MCF 10A (cell line): ENCODE measurements at regions not wholly inside any gene's neighbourhood (a gene's known extent, or its start where the extent isn't known, plus 50 kb on each side); places are given as distances from the start of the nearest gene placed in this dataset.

Source experiments
- BruUV-seq: library from RNA; stranded (reverse); fragments of 400-500 nt; replicated peaks from 2 replicates; lab custom pipeline; 2021; lab: Mats Ljungman, UMichigan
- CTCF ChIA-PET: fragments of 300-600 bp; sonication (Branson Sonifier 250); formaldehyde crosslinking; extraction: SDS; loops from one replicate; lab custom pipeline; 2021; ENCODE audit warnings: antibody characterized with exemption, inconsistent platforms; lab: Yijun Ruan, JAX
- POLR2A ChIA-PET: fragments of 300-600, 350-650 bp; sonication (Branson Sonifier 250); formaldehyde crosslinking; extraction: SDS; loops from one replicate; lab custom pipeline; 2020; ENCODE audit warnings: antibody characterized with exemption, inconsistent platforms; lab: Yijun Ruan, JAX
- DNase-seq: peaks from one replicate; pipeline ENCODE4 v3.0.0-alpha.2; 2018; ENCODE audit not compliant: unreplicated experiment
- H3K27ac Mint-ChIP-seq: one replicate; pipeline ENCODE4 v1.8.0; 2022; ENCODE audit warnings: mild to moderate bottlenecking, low read depth, mixed read lengths; ENCODE audit not compliant: unreplicated experiment
- H3K27me3 Mint-ChIP-seq: one replicate; pipeline ENCODE4 v1.8.0; 2022; ENCODE audit warnings: mixed read lengths; ENCODE audit not compliant: insufficient read depth, unreplicated experiment
- H3K36me3 Mint-ChIP-seq: one replicate; pipeline ENCODE4 v1.8.0; 2022; ENCODE audit warnings: mild to moderate bottlenecking, moderate library complexity, mixed read lengths; ENCODE audit not compliant: insufficient read depth, unreplicated experiment
- H3K4me1 Mint-ChIP-seq: one replicate; pipeline ENCODE4 v1.8.0; 2022; ENCODE audit warnings: mixed read lengths; ENCODE audit not compliant: insufficient read depth, unreplicated experiment
- H3K4me3 Mint-ChIP-seq: one replicate; pipeline ENCODE4 v1.8.0; 2022; ENCODE audit warnings: mild to moderate bottlenecking, moderate library complexity, mixed read lengths; ENCODE audit not compliant: unreplicated experiment
- H3K9me3 Mint-ChIP-seq: one replicate; pipeline ENCODE4 v1.8.0; 2022; ENCODE audit warnings: mixed read lengths; ENCODE audit not compliant: unreplicated experiment
- CTCF ChIP-seq: fragments of 200-600 bp; IDR thresholded peaks from one replicate; pipeline ENCODE4 v1.8.0; 2022; ENCODE audit warnings: antibody characterized with exemption, mild to moderate bottlenecking; ENCODE audit not compliant: unreplicated experiment
- intact Hi-C: fragments of 100-400 bp; cut with micrococcal nuclease; formaldehyde crosslinking; loops from 2 replicates; pipeline ENCODE4 v1.14.1; 2022

DNA sequence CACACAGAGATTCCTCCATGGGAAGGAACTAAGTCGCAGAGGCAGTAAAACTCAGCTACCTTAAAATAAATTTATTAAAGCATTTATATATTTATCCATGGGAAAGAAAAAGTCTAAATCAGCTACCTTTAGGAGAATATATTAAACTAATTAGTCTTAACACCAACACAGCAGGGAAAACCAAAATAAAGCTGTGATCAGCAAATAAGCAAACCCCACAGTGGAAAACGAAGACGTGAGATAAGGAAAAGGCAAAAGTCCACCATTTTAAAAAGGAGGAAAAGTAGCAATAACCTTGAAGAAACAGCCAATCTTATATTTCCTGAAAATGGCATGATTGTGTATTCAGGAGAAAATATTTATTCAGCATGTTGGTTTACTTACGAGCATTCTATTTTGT, 473.0 kb upstream of the ROBO2 start:
- CTCF ChIA-PET, result interaction anchor here (1.7 kb wide), 1 partner anchor 19 kb away, joined by 9 read pairs; no protein-coding TSS in a partner anchor
- Mint-ChIP-seq H3K27ac (no peak overlapping the region), H3K9me3 (no peaks in the 10 kb centered on the region), H3K4me1 (no peaks in the 10 kb centered on the region), H3K4me3 (no peak overlapping the region), H3K27me3 (peaks cover 45% of the 10 kb centered on the region), H3K36me3 (no peaks in the 10 kb centered on the region)
- POLR2A ChIA-PET, result no interaction called here
- TF ChIP-seq CTCF, result no peak
- intact Hi-C loops, result no loop called here
- BruUV-seq, result no TSS peak
- no peak for DNase-seq

DNA sequence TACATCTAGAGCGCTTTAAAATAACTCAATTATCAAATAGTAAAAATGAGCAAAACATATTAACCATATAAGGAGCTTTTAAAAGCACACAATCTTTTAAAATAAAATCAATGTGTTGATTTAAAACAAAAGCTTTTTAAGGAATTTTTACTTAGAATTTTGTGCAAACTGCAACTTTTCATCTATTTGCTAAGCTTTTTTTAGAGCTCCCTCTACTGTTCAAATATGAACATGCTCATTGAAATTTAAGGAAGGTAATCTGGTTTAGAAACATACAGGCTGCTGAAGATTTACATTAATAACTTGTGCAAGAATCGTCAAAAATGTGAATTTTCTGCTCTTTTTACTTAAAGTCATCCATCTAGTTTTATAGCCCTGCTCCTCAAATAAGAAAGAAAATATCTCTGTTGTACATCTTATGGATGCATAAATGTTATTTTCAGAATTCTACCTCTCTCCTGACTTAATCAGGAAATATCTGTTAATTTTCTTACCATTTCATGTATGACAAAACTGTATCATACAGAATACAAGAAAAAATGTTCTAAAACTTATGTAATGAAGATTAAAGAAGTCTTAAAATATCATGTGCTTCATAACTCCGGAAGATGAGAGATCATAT, 469.4 kb upstream of the ROBO2 start:
- intact Hi-C loops, result loop anchor here (2.0 to 5.0 kb wide), 3 partner anchors 203 to 546 kb away; no protein-coding TSS in a partner anchor
- Mint-ChIP-seq H3K4me3 (no peak overlapping the region), H3K36me3 (no peaks in the 10 kb centered on the region), H3K9me3 (no peaks in the 10 kb centered on the region), H3K27me3 (peaks cover 53% of the 10 kb centered on the region), H3K4me1 (no peaks in the 10 kb centered on the region), H3K27ac (no peak overlapping the region)
- ChIA-PET POLR2A (no interaction called here), CTCF (interaction anchor here (0.7 to 2.1 kb wide), 17 partner anchors 8 to 847 kb away, joined by 3 to 18 read pairs (median 4); no protein-coding TSS in a partner anchor)
- TF ChIP-seq CTCF, result peak; percentile 54
- no TSS peak for BruUV-seq
- no peak for DNase-seq

- peaks cover 79% of the 10 kb centered on the region for H3K27me3 Mint-ChIP-seq
- no peak for DNase-seq
- H3K36me3 Mint-ChIP-seq, result no peaks in the 10 kb centered on the region
- no peak overlapping the region for H3K27ac Mint-ChIP-seq
- ChIA-PET POLR2A (no interaction called here), CTCF (interaction anchor here (0.9 kb wide), 1 partner anchor 10 kb away, joined by 7 read pairs; no protein-coding TSS in a partner anchor)
- no TSS peak for BruUV-seq
- no peaks in the 10 kb centered on the region for H3K4me1 Mint-ChIP-seq
- intact Hi-C loops, result no loop called here
- no peak overlapping the region for H3K4me3 Mint-ChIP-seq
- H3K9me3 Mint-ChIP-seq, result peaks cover 6% of the 10 kb centered on the region
- no peak for TF ChIP-seq CTCF
These were observed 463.7 kb upstream of the ROBO2 start for GRCh38 chr3:76576201-76576600.

DNA sequence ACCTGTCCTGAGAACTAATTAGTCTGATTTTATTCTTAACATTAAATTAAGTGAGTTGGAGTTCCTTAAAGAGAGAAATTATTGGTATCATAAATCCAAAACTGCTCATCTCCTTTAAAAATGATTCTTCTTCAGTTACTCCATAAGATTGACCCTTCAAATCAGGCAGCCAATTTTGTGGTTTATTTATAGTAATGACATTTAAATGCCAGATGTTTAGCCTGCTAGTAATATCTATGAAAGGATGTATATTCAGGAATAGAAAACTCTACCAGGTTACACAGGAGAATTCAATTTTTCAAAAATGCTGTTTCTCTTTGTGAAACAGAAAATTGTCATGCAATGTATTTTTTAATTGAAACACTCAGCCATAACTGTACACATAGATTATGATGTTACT, 457.8 kb upstream of the ROBO2 start:
- no peaks in the 10 kb centered on the region for H3K36me3 Mint-ChIP-seq
- H3K9me3 Mint-ChIP-seq, result peaks cover 6% of the 10 kb centered on the region
- no peak for TF ChIP-seq CTCF
- H3K27me3 Mint-ChIP-seq, result peaks cover 53% of the 10 kb centered on the region
- no peak for DNase-seq
- H3K4me1 Mint-ChIP-seq, result no peaks in the 10 kb centered on the region
- no TSS peak for BruUV-seq
- no peak overlapping the region for H3K4me3 Mint-ChIP-seq
- intact Hi-C loops, result no loop called here
- ChIA-PET POLR2A (no interaction called here), CTCF (interaction anchor here (0.7 kb wide), 2 partner anchors 1080 to 1633 kb away, joined by 3 to 6 read pairs; no protein-coding TSS in a partner anchor)
- no peak overlapping the region for H3K27ac Mint-ChIP-seq
